WTC11 (cell line): ENCODE measurements at regions not wholly inside any gene's neighbourhood (a gene's known extent, or its start where the extent isn't known, plus 50 kb on each side); places are given as distances from the start of the nearest gene placed in this dataset.

Source experiments
- AFF4 ChIP-seq: sonication (generic); formaldehyde crosslinking; IDR thresholded peaks from 2 replicates; pipeline ENCODE4 v1.8.1; 2023; ENCODE audit warnings: mild to moderate bottlenecking, missing genetic modification reagents, borderline replicate concordance
- ATF1 ChIP-seq: sonication (generic); formaldehyde crosslinking; IDR thresholded peaks from 2 replicates; pipeline ENCODE4 v1.8.1; 2023; ENCODE audit warnings: mild to moderate bottlenecking, moderate library complexity, missing genetic modification reagents
- ATF3 ChIP-seq: sonication (generic); formaldehyde crosslinking; conservative IDR thresholded peaks from 2 replicates; pipeline ENCODE4 v1.8.1; 2022; ENCODE audit warnings: mild to moderate bottlenecking, missing genetic modification reagents
- CTCF ChIP-seq: fragments of 200-600 bp; IDR thresholded peaks from 2 replicates; pipeline ENCODE4 v1.8.0; 2022; ENCODE audit warnings: antibody characterized with exemption
- E2F4 ChIP-seq: sonication (generic); formaldehyde crosslinking; IDR thresholded peaks from 2 replicates; pipeline ENCODE4 v1.8.1; 2022; ENCODE audit warnings: low read depth, mild to moderate bottlenecking, moderate library complexity, missing genetic modification reagents, borderline replicate concordance
- FOXJ3 ChIP-seq: sonication (generic); formaldehyde crosslinking; IDR thresholded peaks from 2 replicates; pipeline ENCODE4 v1.9.0; 2021; ENCODE audit warnings: missing genetic modification reagents, mild to moderate bottlenecking, borderline replicate concordance
- FOXP4 ChIP-seq: sonication (generic); formaldehyde crosslinking; IDR thresholded peaks from 2 replicates; pipeline ENCODE4 v1.8.0; 2022; ENCODE audit warnings: mild to moderate bottlenecking, missing genetic modification reagents
- IRF1 ChIP-seq: sonication (generic); formaldehyde crosslinking; IDR thresholded peaks from 2 replicates; pipeline ENCODE4 v1.8.0; 2023; ENCODE audit warnings: missing genetic modification reagents
- JUN ChIP-seq: sonication (generic); formaldehyde crosslinking; IDR thresholded peaks from 2 replicates; pipeline ENCODE4 v1.8.0; 2023; ENCODE audit warnings: mild to moderate bottlenecking, missing genetic modification reagents
- KAT7 ChIP-seq: sonication (generic); formaldehyde crosslinking; IDR thresholded peaks from 2 replicates; pipeline ENCODE4 v1.8.1; 2023; ENCODE audit warnings: missing genetic modification reagents, mild to moderate bottlenecking, borderline replicate concordance
- MLX ChIP-seq: sonication (generic); formaldehyde crosslinking; IDR thresholded peaks from 2 replicates; pipeline ENCODE4 v1.8.1; 2023; ENCODE audit warnings: mild to moderate bottlenecking, missing genetic modification reagents, moderate library complexity
- USF2 ChIP-seq: sonication (generic); formaldehyde crosslinking; IDR thresholded peaks from 2 replicates; pipeline ENCODE4 v1.8.1; 2023; ENCODE audit warnings: mild to moderate bottlenecking, missing genetic modification reagents, moderate library complexity
- ZNF263 ChIP-seq: sonication (generic); formaldehyde crosslinking; IDR thresholded peaks from 2 replicates; pipeline ENCODE4 v1.8.1; 2022; ENCODE audit warnings: low read depth, mild to moderate bottlenecking, moderate library complexity, missing genetic modification reagents
- ZSCAN18 ChIP-seq: fragments of 250-450 bp; sonication (Bioruptor Pico); IDR thresholded peaks from 2 replicates; pipeline ENCODE4 v2.1.2; 2022; ENCODE audit warnings: mild to moderate bottlenecking, moderate library complexity

- TF ChIP-seq FOXP4, result no peak
- no peak for TF ChIP-seq CTCF
- no peak for TF ChIP-seq E2F4
- no peak for TF ChIP-seq FOXJ3 (CRISPR knock-in tag)
- TF ChIP-seq AFF4 (CRISPR knock-in tag), result no peak
- no peak for TF ChIP-seq IRF1 (CRISPR knock-in tag)
- TF ChIP-seq KAT7, result no peak
- no peak for TF ChIP-seq MLX (CRISPR knock-in tag)
- TF ChIP-seq USF2 (CRISPR knock-in tag), result no peak
- TF ChIP-seq ZSCAN18 (CRISPR knock-in tag), result no peak
- TF ChIP-seq ATF1 (CRISPR knock-in tag), result no peak
- TF ChIP-seq ZNF263 (CRISPR knock-in tag), result no peak
- no peak for TF ChIP-seq ATF3 (CRISPR knock-in tag)
- TF ChIP-seq JUN (CRISPR knock-in tag), result no peak
Measured at GRCh38 chr13:70541451-70541850, 433.2 kb upstream of the KLHL1 start.
